DMS114 treated with DMSO at 0.1 percent for 48 hours (cell line): ENCODE measurements at regions not wholly inside any gene's neighbourhood (a gene's known extent, or its start where the extent isn't known, plus 50 kb on each side); places are given as distances from the start of the nearest gene placed in this dataset.

Source experiments
- DNase-seq: peaks from one replicate; lab custom pipeline; 2025; ENCODE audit not compliant: unreplicated experiment; lab: John Stamatoyannopoulos, UW

GRCh38 chr11:135075740-135076139, 663.7 kb upstream of the B3GAT1 start:
- DNase-seq = no peak

- DNase-seq = peak; percentile 11
Observed at GRCh38 chr11:135074397-135074998, 662.5 kb upstream of the B3GAT1 start.

- DNase-seq = no peak
Observed at GRCh38 chr11:135073870-135074269, 661.8 kb upstream of the B3GAT1 start.

- no peak for DNase-seq
Observed at GRCh38 chr11:135073381-135073780, 661.3 kb upstream of the B3GAT1 start.

- DNase-seq = no peak
Observed at GRCh38 chr11:135069890-135070289, 657.8 kb upstream of the B3GAT1 start.

- no peak for DNase-seq
Observed at GRCh38 chr11:135069063-135069462, 657.0 kb upstream of the B3GAT1 start.

- DNase-seq = no peak
Observed at GRCh38 chr11:135062994-135063393, 651.0 kb upstream of the B3GAT1 start.

- no peak for DNase-seq
Observed at GRCh38 chr11:135061166-135061565, 649.1 kb upstream of the B3GAT1 start.

- no peak for DNase-seq
Observed at GRCh38 chr11:135046986-135047385, 634.9 kb upstream of the B3GAT1 start.

GRCh38 chr11:135046556-135046955, 634.5 kb upstream of the B3GAT1 start:
- DNase-seq = no peak

- DNase-seq = no peak
Observed at GRCh38 chr11:135043434-135043833, 631.4 kb upstream of the B3GAT1 start.

GRCh38 chr11:135037828-135038227, 625.8 kb upstream of the B3GAT1 start:
- no peak for DNase-seq

- DNase-seq = no peak
Observed at GRCh38 chr11:135036488-135037297, 624.7 kb upstream of the B3GAT1 start.

- DNase-seq = no peak
Observed at GRCh38 chr11:135035282-135035681, 623.2 kb upstream of the B3GAT1 start.

GRCh38 chr11:135033540-135033939, 621.5 kb upstream of the B3GAT1 start:
- DNase-seq = no peak

- DNase-seq = no peak
Observed at GRCh38 chr11:135031205-135031989, 619.4 kb upstream of the B3GAT1 start.

- no peak for DNase-seq
Observed at GRCh38 chr11:135027461-135027860, 615.4 kb upstream of the B3GAT1 start.

GRCh38 chr11:135023499-135023898, 611.5 kb upstream of the B3GAT1 start:
- no peak for DNase-seq

- DNase-seq = no peak
Observed at GRCh38 chr11:135022454-135022853, 610.4 kb upstream of the B3GAT1 start.

- DNase-seq = no peak
Observed at GRCh38 chr11:135019899-135020298, 607.9 kb upstream of the B3GAT1 start.

GRCh38 chr11:135019343-135019871, 607.4 kb upstream of the B3GAT1 start:
- DNase-seq = no peak

- DNase-seq = no peak
Observed at GRCh38 chr11:135017296-135017695, 605.3 kb upstream of the B3GAT1 start.
